GM21717 (cell line): ENCODE measurements at regions not wholly inside any gene's neighbourhood (a gene's known extent, or its start where the extent isn't known, plus 50 kb on each side); places are given as distances from the start of the nearest gene placed in this dataset.

ENCODE experiments used
- ATAC-seq: cut with Tn5 transposase; IDR thresholded peaks from one replicate; pipeline ENCODE4 v1.9.1; 2021; ENCODE audit warnings: mild to moderate bottlenecking, moderate library complexity; ENCODE audit not compliant: unreplicated experiment

DNA sequence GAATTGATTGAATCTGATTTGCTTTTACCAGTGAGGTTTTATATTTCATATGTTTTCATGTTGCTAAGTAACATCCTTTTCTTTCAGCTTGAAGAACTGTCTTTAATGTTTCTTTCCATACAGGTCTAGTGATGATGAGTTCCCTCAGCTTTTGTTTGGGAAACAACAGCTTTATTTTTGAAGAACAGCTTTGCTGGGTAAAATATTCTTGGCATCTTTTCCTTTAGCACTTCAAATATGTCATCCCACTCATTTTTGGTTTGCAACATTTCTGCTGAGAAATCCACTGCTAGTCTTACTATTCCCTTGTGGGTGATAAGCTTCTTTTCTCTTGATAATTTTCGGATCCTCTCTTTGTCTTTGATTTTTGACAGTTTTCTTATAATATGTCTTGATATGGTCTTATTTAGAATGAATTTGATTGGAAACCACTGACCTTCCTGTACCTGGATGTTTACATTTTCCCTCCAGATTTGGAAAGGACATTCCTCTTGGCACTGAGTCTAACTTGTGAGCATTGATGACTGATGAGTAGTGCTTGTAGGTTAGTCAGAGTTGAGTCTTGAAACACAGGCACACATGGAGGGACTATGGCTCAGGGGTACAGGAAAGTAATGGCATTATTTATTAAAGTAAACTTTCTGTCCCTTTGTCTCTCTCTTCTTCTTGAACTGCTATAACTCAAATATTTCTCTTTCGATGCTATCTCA is 220.3 kb downstream of the SPATA31D1 start:
- ATAC-seq: no peak

- ATAC-seq: no peak
These were observed 221.4 kb downstream of the SPATA31D1 start for GRCh38 chr9:82209797-82210470.

- no peak for ATAC-seq
These were observed 224.3 kb downstream of the SPATA31D1 start for GRCh38 chr9:82212885-82213284.

DNA sequence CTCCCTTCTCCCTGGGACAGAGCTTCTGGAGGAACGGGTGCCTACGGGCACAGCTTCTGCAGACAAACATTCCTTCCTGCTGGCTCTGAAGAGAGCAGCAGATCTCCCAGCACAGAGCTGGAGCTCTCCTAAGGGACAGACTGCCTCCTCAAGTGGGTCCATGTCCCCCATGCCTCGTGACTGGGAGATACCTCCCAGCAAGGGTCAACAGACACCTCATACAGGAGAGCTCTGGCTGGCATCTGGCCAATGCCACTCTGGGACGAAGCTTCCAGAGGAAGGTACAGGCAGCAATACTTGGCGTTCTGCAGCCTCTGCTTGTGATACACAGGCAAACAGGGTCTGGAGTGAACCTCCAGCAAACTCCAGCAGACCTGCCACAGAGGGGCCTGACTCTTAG is 227.9 kb downstream of the SPATA31D1 start:
- ATAC-seq: no peak

DNA sequence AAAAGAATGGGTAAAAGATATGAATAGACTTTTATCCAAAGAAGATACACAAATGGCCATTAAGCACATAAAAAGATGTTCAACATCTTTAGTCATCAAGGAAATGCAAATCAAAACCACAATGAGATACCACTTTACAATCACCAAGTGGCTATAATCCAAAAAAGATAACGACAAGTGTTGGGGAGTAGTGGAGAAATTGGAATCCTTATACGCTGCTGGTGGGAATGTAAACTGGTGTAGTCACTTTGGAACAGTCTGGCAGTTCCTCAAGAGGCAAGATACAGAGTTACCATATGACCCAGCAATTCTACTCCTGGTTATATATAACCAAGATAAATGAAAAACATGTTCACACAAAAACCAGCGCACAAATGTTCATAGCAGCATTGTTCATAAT is 234.9 kb downstream of the SPATA31D1 start:
- ATAC-seq: no peak

DNA sequence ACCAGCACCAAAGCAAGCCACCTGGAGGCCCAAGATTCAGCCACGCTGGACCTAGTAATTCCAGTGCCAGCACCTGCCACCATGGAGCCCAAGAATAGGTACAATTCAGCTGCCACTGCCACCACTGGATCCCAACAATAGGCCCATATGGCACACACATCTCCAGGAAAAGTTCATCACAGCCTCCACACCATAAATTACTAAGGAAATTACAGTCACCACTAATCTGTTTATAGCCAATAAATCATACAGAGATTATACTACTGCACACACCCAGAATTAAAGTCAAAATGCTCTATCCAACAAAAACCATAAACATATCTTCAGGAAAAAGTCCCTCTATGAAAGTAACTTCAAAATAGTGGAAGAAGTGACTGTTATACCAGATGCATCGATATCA is 242.8 kb downstream of the SPATA31D1 start:
- ATAC-seq: no peak

- ATAC-seq: no peak
These were observed 245.8 kb downstream of the SPATA31D1 start for GRCh38 chr9:82234160-82234943.

GRCh38 chr9:82242285-82242963 is 253.9 kb downstream of the SPATA31D1 start:
- ATAC-seq: no peak

DNA sequence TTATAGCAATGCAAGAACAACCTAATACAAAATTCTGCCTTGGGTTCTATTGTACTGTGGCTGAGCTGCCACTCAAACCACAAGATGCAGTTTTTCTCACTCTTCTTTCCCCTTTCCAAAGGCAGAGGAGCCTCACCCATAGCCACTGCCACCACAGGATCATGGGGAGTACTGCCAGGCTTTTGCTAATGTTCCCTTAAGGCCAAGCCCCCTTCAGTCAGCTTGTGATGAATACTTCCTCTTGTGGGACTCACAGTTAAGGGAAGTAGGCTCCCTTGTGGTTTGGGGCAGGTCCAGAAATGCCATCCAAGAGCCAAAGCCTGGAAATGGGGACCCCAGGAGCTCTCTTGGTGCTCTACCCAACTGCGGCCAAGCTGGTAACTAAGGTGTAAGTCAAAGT is 258.7 kb downstream of the SPATA31D1 start:
- ATAC-seq: no peak

GRCh38 chr9:82252116-82252515 is 263.5 kb downstream of the SPATA31D1 start:
- no peak for ATAC-seq

DNA sequence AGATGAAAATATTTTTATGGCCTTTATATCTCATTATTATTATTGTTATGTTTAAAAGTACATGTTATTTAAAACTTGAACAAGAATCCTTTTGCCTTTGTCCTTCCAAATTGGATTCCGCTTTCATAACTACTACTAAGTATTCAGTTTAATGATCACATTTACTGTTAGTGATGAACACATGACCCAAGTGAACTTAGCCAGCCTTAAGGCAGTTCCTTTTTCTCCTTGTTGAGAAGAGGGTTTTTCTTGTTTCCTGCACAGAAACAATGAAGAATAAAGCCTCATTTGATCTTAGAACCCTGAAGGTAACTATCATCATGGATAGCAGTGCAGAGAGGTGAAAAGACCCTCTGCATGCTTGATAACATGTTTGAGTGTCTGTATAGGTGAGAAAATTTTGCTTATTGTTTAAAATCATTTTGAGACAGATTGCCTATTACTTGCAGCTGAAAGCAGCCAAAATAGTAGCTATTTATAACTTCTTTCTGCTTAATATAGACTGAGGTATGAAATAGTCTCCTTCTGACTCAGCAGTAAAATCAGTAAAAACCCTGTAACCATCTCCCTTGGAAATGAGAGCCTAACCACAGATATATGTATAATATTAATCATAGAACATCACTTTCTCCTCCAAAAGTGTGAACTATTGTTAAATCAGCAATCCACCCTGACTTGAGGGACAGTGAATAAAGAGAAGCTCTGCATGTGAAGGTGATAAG is 266.2 kb downstream of the SPATA31D1 start:
- no peak for ATAC-seq

DNA sequence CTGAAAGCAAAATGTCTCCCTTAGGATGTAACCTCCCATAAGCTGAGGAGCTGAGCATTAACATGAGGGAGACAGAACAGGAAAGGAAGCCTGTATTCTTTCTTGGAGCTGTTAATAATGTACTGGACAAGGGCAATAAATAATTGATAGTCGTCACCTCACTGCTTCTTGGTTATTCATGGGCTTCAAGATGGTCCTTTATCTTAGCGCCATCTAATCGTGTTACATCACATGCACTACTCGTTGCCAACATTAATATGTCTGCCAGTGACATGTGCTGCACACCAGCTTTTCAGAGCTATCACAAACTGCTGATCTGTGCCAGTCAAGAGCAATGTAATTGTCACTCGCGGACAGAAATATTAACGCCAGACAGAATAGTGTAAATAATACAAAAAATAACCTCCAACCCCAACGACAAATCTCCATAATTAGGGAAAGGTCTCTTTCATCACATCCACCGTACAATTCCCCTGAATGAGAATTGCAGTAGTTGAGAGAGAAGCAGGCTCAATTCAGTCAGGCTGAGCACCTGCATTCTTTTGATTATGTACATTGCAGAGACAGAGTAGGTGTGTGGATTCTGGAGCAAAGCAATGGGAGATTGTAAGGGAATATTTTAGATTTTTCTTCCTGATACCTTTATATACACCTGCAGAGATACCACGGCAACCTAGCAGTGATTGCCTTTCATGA is 267.1 kb downstream of the SPATA31D1 start:
- no peak for ATAC-seq

- no peak for ATAC-seq
These were observed 272.1 kb downstream of the SPATA31D1 start for GRCh38 chr9:82260691-82261090.

- no peak for ATAC-seq
These were observed 275.0 kb downstream of the SPATA31D1 start for GRCh38 chr9:82263619-82264018.

DNA sequence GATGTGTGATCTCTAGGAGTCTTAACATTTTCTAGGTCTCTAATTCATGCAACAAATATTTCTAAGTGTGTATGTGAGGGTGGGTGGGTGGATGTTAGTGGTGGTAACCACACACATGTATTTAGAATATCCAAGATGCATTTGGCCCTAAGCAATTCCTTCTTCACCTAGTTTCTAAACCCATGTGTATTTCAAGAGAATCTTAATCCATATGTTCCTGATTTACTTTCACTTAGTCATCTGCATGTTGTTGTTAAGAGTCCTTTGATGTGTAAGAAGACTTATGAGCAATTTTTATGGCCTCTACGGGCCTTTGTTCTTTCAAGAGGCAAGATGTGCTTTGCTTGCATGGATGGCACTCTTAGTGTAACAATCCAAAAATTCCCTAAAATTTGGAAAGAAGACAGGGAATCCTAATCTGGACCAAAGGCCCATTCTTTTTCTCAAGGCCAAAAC is 282.6 kb downstream of the SPATA31D1 start:
- no peak for ATAC-seq

DNA sequence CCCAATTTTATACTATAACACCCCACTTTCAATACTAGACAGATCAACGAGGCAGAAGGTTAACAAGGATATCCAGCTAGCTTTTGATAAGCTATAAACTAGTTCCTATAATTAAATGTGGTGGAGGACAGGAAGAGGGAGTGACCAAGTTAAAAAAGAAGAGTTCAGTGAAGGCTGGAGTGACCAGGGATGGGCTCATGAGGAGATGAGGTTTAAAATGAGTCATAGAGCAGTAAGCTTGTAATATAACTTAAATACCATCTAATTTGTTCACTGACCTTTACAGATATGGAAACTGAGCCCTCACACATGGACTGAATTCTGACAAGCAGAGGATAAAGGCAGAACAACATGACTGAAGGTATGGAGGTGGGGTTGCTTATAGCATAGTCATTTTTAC is 284.5 kb downstream of the SPATA31D1 start:
- ATAC-seq: no peak

DNA sequence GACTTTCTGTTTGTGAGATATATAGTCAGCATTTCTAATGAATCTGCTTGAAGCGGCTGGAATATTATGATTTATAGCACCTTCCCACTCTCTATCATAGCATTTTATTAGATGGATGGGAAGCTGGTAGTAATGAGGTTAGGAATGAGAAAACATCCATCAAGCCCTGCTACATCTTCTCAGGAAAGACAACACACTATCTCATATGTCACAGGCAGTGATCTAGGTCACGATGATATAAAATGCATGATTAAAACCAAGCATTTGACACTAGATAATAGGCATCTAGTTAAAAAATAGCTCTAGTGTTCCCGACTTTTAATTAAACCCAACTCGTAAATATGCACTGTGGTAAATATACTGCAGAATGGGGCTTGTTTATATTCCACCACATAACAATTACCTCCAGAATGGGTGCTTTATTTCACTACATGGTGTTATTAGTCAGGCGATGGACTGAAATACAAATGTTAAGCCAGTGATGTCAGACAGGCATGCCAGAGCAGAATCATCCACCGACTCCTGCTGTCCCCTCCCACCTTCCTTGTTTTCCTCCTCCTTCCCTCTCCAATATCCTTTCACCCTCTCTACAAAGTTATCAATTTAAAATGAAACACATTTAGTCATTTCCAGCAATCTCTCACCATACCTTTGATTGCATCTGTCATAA is 286.8 kb downstream of the SPATA31D1 start:
- no peak for ATAC-seq

GRCh38 chr9:82281066-82281465 is 292.5 kb downstream of the SPATA31D1 start:
- ATAC-seq: no peak

- no peak for ATAC-seq
These were observed 296.2 kb downstream of the SPATA31D1 start for GRCh38 chr9:82284758-82285157.
